ENCODE measurements at regions not wholly inside any gene's neighbourhood (a gene's known extent, or its start where the extent isn't known, plus 50 kb on each side); places are given as distances from the start of the nearest gene placed in this dataset.

GRCh38 chr4:119984996-119985395 lies 81.7 kb downstream of the MAD2L1 start:
- H3K4me1 ChIP-seq (ENCODE audit: insufficient read depth, low read length, poor library complexity, severe bottlenecking), result no peaks in the 10 kb centered on the region
- H3K36me3 ChIP-seq (ENCODE audit: insufficient read depth, low read length), result no peaks in the 10 kb centered on the region
- no peak overlapping the region for H3K9ac ChIP-seq (ENCODE audit: low read depth, low read length, poor library complexity, severe bottlenecking)
- H3F3A ChIP-seq (ENCODE audit: low read depth), result no peaks in the 10 kb centered on the region
- H3K4me3 ChIP-seq (ENCODE audit: low read length, poor library complexity, severe bottlenecking), result no peak overlapping the region
- no peak overlapping the region for H2AFZ ChIP-seq (ENCODE audit: low read length)
- no peak overlapping the region for H3K4me2 ChIP-seq (ENCODE audit: low read depth, low read length, poor library complexity, severe bottlenecking)
- no peaks in the 10 kb centered on the region for H3K27me3 ChIP-seq (ENCODE audit: insufficient read depth, low read length, poor library complexity, severe bottlenecking)
- H4K20me1 ChIP-seq (ENCODE audit: insufficient read depth, low read length, poor library complexity, severe bottlenecking), result no peaks in the 10 kb centered on the region
- H3K9me3 ChIP-seq (ENCODE audit: insufficient read depth, low read depth, low read length), result no peaks in the 10 kb centered on the region
- no peaks in the 10 kb centered on the region for H3K79me2 ChIP-seq (ENCODE audit: insufficient read depth, low read length)
- H3K9me2 ChIP-seq (replicated peaks; ENCODE audit: low read depth, low read length), result no peaks in the 10 kb centered on the region
- TF ChIP-seq CTCF (conservative IDR thresholded peaks at IDR 0.05; ENCODE audit: low read length) (no peak), EZH2phosphoT487 (IDR thresholded peaks at IDR 0.05; ENCODE audit: borderline replicate concordance) (no peak)

GRCh38 chr4:119982756-119983155 lies 83.9 kb downstream of the MAD2L1 start:
- Histone ChIP-seq H3K36me3 (ENCODE audit: insufficient read depth, low read length) (no peaks in the 10 kb centered on the region), H3K4me3 (ENCODE audit: low read length, poor library complexity, severe bottlenecking) (no peak overlapping the region), H3K4me2 (ENCODE audit: low read depth, low read length, poor library complexity, severe bottlenecking) (no peak overlapping the region), H4K20me1 (ENCODE audit: insufficient read depth, low read length, poor library complexity, severe bottlenecking) (no peaks in the 10 kb centered on the region), H3K9me2 (replicated peaks; ENCODE audit: low read depth, low read length) (no peaks in the 10 kb centered on the region), H3K79me2 (ENCODE audit: insufficient read depth, low read length) (no peaks in the 10 kb centered on the region), H3K9me3 (ENCODE audit: insufficient read depth, low read depth, low read length) (no peaks in the 10 kb centered on the region), H3K27me3 (ENCODE audit: insufficient read depth, low read length, poor library complexity, severe bottlenecking) (no peaks in the 10 kb centered on the region), H3K4me1 (ENCODE audit: insufficient read depth, low read length, poor library complexity, severe bottlenecking) (no peaks in the 10 kb centered on the region), H2AFZ (ENCODE audit: low read length) (no peak overlapping the region), H3F3A (ENCODE audit: low read depth) (no peaks in the 10 kb centered on the region), H3K9ac (ENCODE audit: low read depth, low read length, poor library complexity, severe bottlenecking) (no peak overlapping the region)
- TF ChIP-seq EZH2phosphoT487 (IDR thresholded peaks at IDR 0.05; ENCODE audit: borderline replicate concordance) (no peak), CTCF (conservative IDR thresholded peaks at IDR 0.05; ENCODE audit: low read length) (no peak)

- no peak overlapping the region for H3K4me2 ChIP-seq (ENCODE audit: low read depth, low read length, poor library complexity, severe bottlenecking)
- no peaks in the 10 kb centered on the region for H3K9me2 ChIP-seq (replicated peaks; ENCODE audit: low read depth, low read length)
- TF ChIP-seq EZH2phosphoT487 (IDR thresholded peaks at IDR 0.05; ENCODE audit: borderline replicate concordance), result no peak
- TF ChIP-seq CTCF (conservative IDR thresholded peaks at IDR 0.05; ENCODE audit: low read length), result no peak
Measured at GRCh38 chr4:119980456-119980855, 86.2 kb downstream of the MAD2L1 start.

More at GRCh38 chr4:119980456-119980855, 86.2 kb downstream of the MAD2L1 start:
- H2AFZ ChIP-seq (ENCODE audit: low read length), result no peak overlapping the region
- H3K9ac ChIP-seq (ENCODE audit: low read depth, low read length, poor library complexity, severe bottlenecking), result no peak overlapping the region
- no peaks in the 10 kb centered on the region for H3K79me2 ChIP-seq (ENCODE audit: insufficient read depth, low read length)
- H4K20me1 ChIP-seq (ENCODE audit: insufficient read depth, low read length, poor library complexity, severe bottlenecking), result no peaks in the 10 kb centered on the region
- H3K4me1 ChIP-seq (ENCODE audit: insufficient read depth, low read length, poor library complexity, severe bottlenecking), result no peaks in the 10 kb centered on the region
- H3K9me3 ChIP-seq (ENCODE audit: insufficient read depth, low read depth, low read length), result no peaks in the 10 kb centered on the region
- no peaks in the 10 kb centered on the region for H3K36me3 ChIP-seq (ENCODE audit: insufficient read depth, low read length)
- no peaks in the 10 kb centered on the region for H3F3A ChIP-seq (ENCODE audit: low read depth)
- no peaks in the 10 kb centered on the region for H3K27me3 ChIP-seq (ENCODE audit: insufficient read depth, low read length, poor library complexity, severe bottlenecking)
- H3K4me3 ChIP-seq (ENCODE audit: low read length, poor library complexity, severe bottlenecking), result no peak overlapping the region
